ENCODE measurements at regions not wholly inside any gene's neighbourhood (a gene's known extent, or its start where the extent isn't known, plus 50 kb on each side); places are given as distances from the start of the nearest gene placed in this dataset.

GRCh38 chr5:62043289-62044280, 262.4 kb upstream of the KIF2A start:
- Mint-ChIP-seq H3K4me3 (no peak overlapping the region), H3K36me3 (no peaks in the 10 kb centered on the region), H3K4me1 (peaks cover 6% of the 10 kb centered on the region), H3K27me3 (ENCODE audit: low read depth) (peaks cover 74% of the 10 kb centered on the region), H3K9me3 (peaks cover 16% of the 10 kb centered on the region), H3K27ac (no peak overlapping the region)
- TF ChIP-seq CTCF (IDR thresholded peaks at IDR 0.05; ENCODE audit: unreplicated experiment): no peak
- DNase-seq (ENCODE audit: low spot score in 2 of 2, unreplicated experiment in 2 of 2): no peak

GRCh38 chr5:62044989-62045388, 261.0 kb upstream of the KIF2A start:
- Mint-ChIP-seq H3K36me3 (no peaks in the 10 kb centered on the region), H3K9me3 (peaks cover 16% of the 10 kb centered on the region), H3K27ac (no peak overlapping the region), H3K4me3 (no peak overlapping the region), H3K27me3 (ENCODE audit: low read depth) (peaks cover 76% of the 10 kb centered on the region), H3K4me1 (peaks cover 6% of the 10 kb centered on the region)
- no peak for TF ChIP-seq CTCF (IDR thresholded peaks at IDR 0.05; ENCODE audit: unreplicated experiment)
- DNase-seq (ENCODE audit: low spot score in 2 of 2, unreplicated experiment in 2 of 2): no peak

- Mint-ChIP-seq H3K27me3 (ENCODE audit: low read depth) (peaks cover 86% of the 10 kb centered on the region), H3K4me1 (peaks cover 4% of the 10 kb centered on the region), H3K4me3 (no peak overlapping the region), H3K9me3 (peaks cover 16% of the 10 kb centered on the region), H3K36me3 (no peaks in the 10 kb centered on the region), H3K27ac (no peak overlapping the region)
- no peak for TF ChIP-seq CTCF (IDR thresholded peaks at IDR 0.05; ENCODE audit: unreplicated experiment)
- DNase-seq (ENCODE audit: low spot score in 2 of 2, unreplicated experiment in 2 of 2): no peak
These were observed 259.8 kb upstream of the KIF2A start for GRCh38 chr5:62046191-62046590.

- H3K4me1 Mint-ChIP-seq: no peaks in the 10 kb centered on the region
- TF ChIP-seq CTCF (IDR thresholded peaks at IDR 0.05; ENCODE audit: unreplicated experiment): no peak
- H3K27me3 Mint-ChIP-seq (ENCODE audit: low read depth): peaks cover 74% of the 10 kb centered on the region
- H3K9me3 Mint-ChIP-seq: peaks cover 36% of the 10 kb centered on the region
- H3K36me3 Mint-ChIP-seq: no peaks in the 10 kb centered on the region
- DNase-seq (ENCODE audit: low spot score in 2 of 2, unreplicated experiment in 2 of 2): no peak
- H3K4me3 Mint-ChIP-seq: no peak overlapping the region
- H3K27ac Mint-ChIP-seq: no peak overlapping the region
These were observed 254.3 kb upstream of the KIF2A start for GRCh38 chr5:62051747-62052146.

- H3K4me3 Mint-ChIP-seq: no peak overlapping the region
- H3K27me3 Mint-ChIP-seq (ENCODE audit: low read depth): peaks cover 48% of the 10 kb centered on the region
- no peaks in the 10 kb centered on the region for H3K4me1 Mint-ChIP-seq
- no peak for TF ChIP-seq CTCF (IDR thresholded peaks at IDR 0.05; ENCODE audit: unreplicated experiment)
- peaks cover 15% of the 10 kb centered on the region for H3K9me3 Mint-ChIP-seq
- no peaks in the 10 kb centered on the region for H3K36me3 Mint-ChIP-seq
- no peak for DNase-seq (ENCODE audit: low spot score in 2 of 2, unreplicated experiment in 2 of 2)
- no peak overlapping the region for H3K27ac Mint-ChIP-seq
These were observed 246.0 kb upstream of the KIF2A start for GRCh38 chr5:62059960-62060359.

All from mesothelial cell of epicardium (in vitro differentiated cells).